IMR-90 (cell line): ENCODE measurements at regions not wholly inside any gene's neighbourhood (a gene's known extent, or its start where the extent isn't known, plus 50 kb on each side); places are given as distances from the start of the nearest gene placed in this dataset.

ENCODE experiments used
- ATAC-seq: fragments of 200-7000 bp; cut with Tn5 transposase; 2 replicates; pipeline ENCODE4 v1.9.1; 2020; ENCODE audit warnings: low read depth, mild to moderate bottlenecking, moderate library complexity
- BruUV-seq: library from RNA; stranded (reverse); fragments of 400-500 nt; replicated peaks from 2 replicates; lab custom pipeline; 2021; lab: Mats Ljungman, UMichigan
- CTCF ChIA-PET: fragments of 300-600 bp; formaldehyde crosslinking; extraction: SDS; loops from one replicate; lab custom pipeline; 2021; ENCODE audit warnings: antibody characterized with exemption; lab: Yijun Ruan, JAX
- POLR2A ChIA-PET: fragments of 300-600 bp; sonication (Branson Sonifier 250); formaldehyde crosslinking; loops from one replicate; lab custom pipeline; 2022; ENCODE audit warnings: antibody characterized with exemption; ENCODE audit not compliant: unreplicated experiment; lab: Charles Lee
- DNase-seq: peaks from one replicate; pipeline ENCODE4 v3.0.0; 2013
- H2AFZ ChIP-seq: replicated peaks from 2 replicates; pipeline ENCODE3; 2013; ENCODE audit warnings: low read length, mild to moderate bottlenecking; ENCODE audit not compliant: poor library complexity
- H2AK5ac ChIP-seq: 2 replicates; pipeline ENCODE4 v1.6.1; 2013; ENCODE audit warnings: low read depth, low read length, inconsistent platforms
- H2AK9ac ChIP-seq: replicated peaks from 2 replicates; pipeline ENCODE3; 2013; ENCODE audit warnings: mild to moderate bottlenecking, low read depth, low read length, moderate library complexity; ENCODE audit not compliant: poor library complexity
- H2BK120ac ChIP-seq: 2 replicates; pipeline ENCODE4 v1.6.1; 2013; ENCODE audit warnings: low read depth, low read length, inconsistent platforms
- H2BK15ac ChIP-seq: 3 replicates; pipeline ENCODE4 v1.6.1; 2013; ENCODE audit warnings: low read depth, low read length, inconsistent platforms
- H2BK20ac ChIP-seq: 2 replicates; pipeline ENCODE4 v1.6.1; 2013; ENCODE audit warnings: low read depth, mild to moderate bottlenecking, inconsistent platforms, low read length, moderate library complexity
- H2BK5ac ChIP-seq: 2 replicates; pipeline ENCODE4 v1.6.1; 2013; ENCODE audit warnings: mild to moderate bottlenecking, low read depth, low read length, inconsistent platforms; ENCODE audit not compliant: poor library complexity, severe bottlenecking
- H3K14ac ChIP-seq: replicated peaks from 2 replicates; pipeline ENCODE4 v1.6.1; 2013; ENCODE audit warnings: low read depth, low read length, inconsistent platforms
- H3K18ac ChIP-seq: 2 replicates; pipeline ENCODE4 v1.6.1; 2013; ENCODE audit warnings: low read depth, low read length, control low read depth
- H3K23ac ChIP-seq: 2 replicates; pipeline ENCODE4 v1.6.1; 2013; ENCODE audit warnings: low read depth, low read length, inconsistent platforms
- H3K27ac ChIP-seq: 2 replicates; pipeline ENCODE4 v1.5.1; 2013; ENCODE audit warnings: mild to moderate bottlenecking, control low read depth, low read length; ENCODE audit not compliant: insufficient read depth
- H3K27me3 ChIP-seq: 2 replicates; pipeline ENCODE4 v1.6.1; 2013; ENCODE audit warnings: low read length; ENCODE audit not compliant: control insufficient read depth, insufficient read depth
- H3K36me3 ChIP-seq: 2 replicates; pipeline ENCODE4 v1.6.1; 2013; ENCODE audit warnings: low read length, mixed read lengths; ENCODE audit not compliant: control insufficient read depth, insufficient read depth
- H3K4ac ChIP-seq: 2 replicates; pipeline ENCODE4 v1.6.1; 2013; ENCODE audit warnings: low read depth, low read length, inconsistent platforms
- H3K4me1 ChIP-seq: 2 replicates; pipeline ENCODE4 v1.6.1; 2013; ENCODE audit warnings: low read length, mixed read lengths; ENCODE audit not compliant: control insufficient read depth, insufficient read depth
- H3K4me2 ChIP-seq: 2 replicates; pipeline ENCODE4 v1.6.1; 2013; ENCODE audit warnings: low read depth, mild to moderate bottlenecking, control low read depth, low read length, moderate library complexity
- H3K4me3 ChIP-seq: 2 replicates; pipeline ENCODE4 v1.5.1; 2013; ENCODE audit warnings: low read depth, mild to moderate bottlenecking, control low read depth, low read length, moderate library complexity; ENCODE audit not compliant: insufficient read depth
- H3K56ac ChIP-seq: 2 replicates; pipeline ENCODE4 v1.6.1; 2013; ENCODE audit warnings: low read length, inconsistent platforms; ENCODE audit not compliant: insufficient read depth; ENCODE audit errors: extremely low read depth
- H3K79me1 ChIP-seq, 2 experiments: 2 replicates each; pipeline ENCODE4 v1.6.1; 2013; ENCODE audit warnings: low read length in 2 of 2, inconsistent platforms in 1 of 2, low read depth in 1 of 2
- H3K9ac ChIP-seq: 2 replicates; pipeline ENCODE4 v1.6.1; 2013; ENCODE audit warnings: low read depth, low read length, control low read depth
- H3K9me1 ChIP-seq: 2 replicates; pipeline ENCODE4 v1.6.1; 2013; ENCODE audit warnings: low read length, inconsistent platforms; ENCODE audit not compliant: insufficient read depth
- H3K9me3 ChIP-seq: 2 replicates; pipeline ENCODE4 v1.6.1; 2013; ENCODE audit warnings: low read length; ENCODE audit not compliant: control insufficient read depth, insufficient read depth
- H4K20me1 ChIP-seq: 2 replicates; pipeline ENCODE4 v1.6.1; 2013; ENCODE audit warnings: low read length, inconsistent platforms; ENCODE audit not compliant: insufficient read depth
- H4K5ac ChIP-seq: 2 replicates; pipeline ENCODE4 v1.6.1; 2013; ENCODE audit warnings: mild to moderate bottlenecking, low read depth, low read length, control low read depth
- H4K8ac ChIP-seq, 2 experiments: 2 replicates each; pipeline ENCODE4 v1.6.1; 2013; ENCODE audit warnings: low read depth in 2 of 2, low read length in 2 of 2, control low read depth in 1 of 2, inconsistent platforms in 1 of 2
- H4K91ac ChIP-seq: 2 replicates; pipeline ENCODE4 v1.6.1; 2013; ENCODE audit warnings: low read depth, low read length, inconsistent platforms; ENCODE audit not compliant: insufficient read depth
- CHD1 ChIP-seq: IDR thresholded peaks from 2 replicates; pipeline ENCODE4 v1.6.1; 2012; ENCODE audit warnings: low read depth, low read length, improper control_type of control experiment
- FOS ChIP-seq: fragments of 150-350 bp; IDR thresholded peaks from 2 replicates; pipeline ENCODE4 v1.6.1; 2016; ENCODE audit warnings: low read depth, low read length
- MAFK ChIP-seq: IDR thresholded peaks from 2 replicates; pipeline ENCODE4 v1.6.1; 2012; ENCODE audit warnings: low read depth, low read length, improper control_type of control experiment
- MAZ ChIP-seq: IDR thresholded peaks from 2 replicates; pipeline ENCODE4 v1.6.1; 2012; ENCODE audit warnings: low read depth, mild to moderate bottlenecking, low read length, improper control_type of control experiment, moderate library complexity, borderline replicate concordance
- MXI1 ChIP-seq: IDR thresholded peaks from 2 replicates; pipeline ENCODE4 v1.6.1; 2012; ENCODE audit warnings: low read depth, mild to moderate bottlenecking, low read length, moderate library complexity, borderline replicate concordance
- NFE2L2 ChIP-seq: fragments of 150-350 bp; IDR thresholded peaks from 2 replicates; pipeline ENCODE4 v1.6.1; 2016; ENCODE audit warnings: low read depth, mild to moderate bottlenecking, low read length
- POLR2A ChIP-seq: IDR thresholded peaks from 2 replicates; pipeline ENCODE4 v1.6.1; 2012; ENCODE audit warnings: mild to moderate bottlenecking, low read depth, low read length
- RAD21 ChIP-seq: IDR thresholded peaks from 2 replicates; pipeline ENCODE4 v1.6.1; 2012; ENCODE audit warnings: low read length, improper control_type of control experiment
- RCOR1 ChIP-seq: IDR thresholded peaks from 2 replicates; pipeline ENCODE4 v1.6.1; 2012; ENCODE audit warnings: mild to moderate bottlenecking, low read length, improper control_type of control experiment; ENCODE audit not compliant: insufficient replicate concordance
- RFX5 ChIP-seq: IDR thresholded peaks from 2 replicates; pipeline ENCODE4 v1.8.0; 2012; ENCODE audit warnings: low read depth, mild to moderate bottlenecking, low read length, moderate library complexity
- WGBS, 2 experiments: methylation state at CpG; one replicate each; pipeline versions ENCODE4 v1.1.5 to v1.1.7; 2013; ENCODE audit warnings: missing lambda C conversion rate in 2 of 2; ENCODE audit not compliant: insufficient read length in 1 of 2; ENCODE audit errors: extremely low coverage in 2 of 2; 5-methylcytosine and 5-hydroxymethylcytosine counted together
- dilution Hi-C: fragments of 300-500 bp; cut with HindIII; formaldehyde crosslinking; loops from one replicate; pipeline ENCODE4 v1.14.3; 2018; ENCODE audit warnings: low sequenced_read_pairs; ENCODE audit not compliant: unreplicated experiment
- in situ Hi-C: fragments of 300-500 bp; cut with MboI; formaldehyde crosslinking; loops from 3 replicates; pipeline ENCODE4 v1.14.3; 2019; ENCODE audit warnings: low sequenced_read_pairs, inconsistent platforms, mixed read lengths
- intact Hi-C: fragments of 100-400 bp; cut with micrococcal nuclease; formaldehyde crosslinking; loops from 2 replicates; pipeline ENCODE4 v1.10.0; 2022
- TF ChIP-seq, protein P1 (sequence below): fragments of 150-350 bp; IDR thresholded peaks from 2 replicates; pipeline ENCODE4 v1.6.1; 2016; ENCODE audit warnings: low read depth, mild to moderate bottlenecking, low read length, moderate library complexity, borderline replicate concordance
- TF ChIP-seq, protein P2 (sequence below): fragments of 150-350 bp; IDR thresholded peaks from 2 replicates; pipeline ENCODE4 v1.6.1; 2017; ENCODE audit warnings: mild to moderate bottlenecking, antibody characterized with exemption, low read length, low read depth

DNA sequence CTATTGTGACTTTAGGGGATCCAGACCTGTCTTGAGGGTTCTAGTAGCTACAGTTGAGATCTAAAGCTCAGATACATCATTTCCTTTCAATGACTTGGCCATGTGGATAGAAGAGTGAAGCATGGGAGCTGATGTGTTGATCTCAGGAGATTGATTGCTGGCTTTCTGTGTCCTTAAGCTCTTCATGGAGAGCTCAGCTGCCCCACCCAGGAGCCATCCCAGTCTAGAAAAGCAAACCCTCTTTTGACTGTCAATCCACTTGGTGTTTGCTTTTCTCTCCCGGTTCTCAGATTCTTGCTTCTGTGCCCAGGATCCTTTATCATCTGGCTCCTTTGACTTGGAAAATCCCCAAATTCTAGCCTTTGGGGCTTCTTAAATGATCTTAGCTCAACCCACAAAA lies 87.2 kb downstream of the ATP1A1 start:
- POLR2A ChIA-PET: no interaction called here

More for the DNA sequence above, 87.2 kb downstream of the ATP1A1 start:
- H3K18ac ChIP-seq: no peak overlapping the region
- no TSS peak for BruUV-seq
- 0% methylated on average over 1 of the region's 1 CpG; no CpG with 5 or more reads in 1 of the 2 experiments for WGBS, 2 experiments
- dilution Hi-C loops: no loop called here
- no peak overlapping the region for H3K56ac ChIP-seq
- H2BK15ac ChIP-seq: no peak overlapping the region
- no peak overlapping the region for H4K91ac ChIP-seq
- no peak overlapping the region for H3K4ac ChIP-seq
- H3K9me1 ChIP-seq: no peaks in the 10 kb centered on the region
- H3K27me3 ChIP-seq: peaks cover 17% of the 10 kb centered on the region
- no peak overlapping the region for H2AK5ac ChIP-seq
- no peak overlapping the region for H3K14ac ChIP-seq
- no peaks in the 10 kb centered on the region for H3K79me1 ChIP-seq
- no peak overlapping the region for H3K23ac ChIP-seq
- no peak overlapping the region for H2BK120ac ChIP-seq
- no peak overlapping the region for H3K4me3 ChIP-seq
- H3K27ac ChIP-seq: no peak overlapping the region
- no peak overlapping the region for H4K5ac ChIP-seq
- H2AK9ac ChIP-seq: no peak overlapping the region
- H3K4me2 ChIP-seq: no peak overlapping the region
- no peak for ATAC-seq
- TF ChIP-seq RCOR1 (no peak), MAFK (no peak), FOS (no peak), NFE2L2 (no peak), POLR2A (no peak), CHD1 (no peak), MAZ (no peak), RAD21 (no peak), RFX5 (no peak), MXI1 (no peak)
- TF ChIP-seq, protein P1, sequence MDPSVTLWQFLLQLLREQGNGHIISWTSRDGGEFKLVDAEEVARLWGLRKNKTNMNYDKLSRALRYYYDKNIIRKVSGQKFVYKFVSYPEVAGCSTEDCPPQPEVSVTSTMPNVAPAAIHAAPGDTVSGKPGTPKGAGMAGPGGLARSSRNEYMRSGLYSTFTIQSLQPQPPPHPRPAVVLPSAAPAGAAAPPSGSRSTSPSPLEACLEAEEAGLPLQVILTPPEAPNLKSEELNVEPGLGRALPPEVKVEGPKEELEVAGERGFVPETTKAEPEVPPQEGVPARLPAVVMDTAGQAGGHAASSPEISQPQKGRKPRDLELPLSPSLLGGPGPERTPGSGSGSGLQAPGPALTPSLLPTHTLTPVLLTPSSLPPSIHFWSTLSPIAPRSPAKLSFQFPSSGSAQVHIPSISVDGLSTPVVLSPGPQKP: no peak
- TF ChIP-seq, protein P2, sequence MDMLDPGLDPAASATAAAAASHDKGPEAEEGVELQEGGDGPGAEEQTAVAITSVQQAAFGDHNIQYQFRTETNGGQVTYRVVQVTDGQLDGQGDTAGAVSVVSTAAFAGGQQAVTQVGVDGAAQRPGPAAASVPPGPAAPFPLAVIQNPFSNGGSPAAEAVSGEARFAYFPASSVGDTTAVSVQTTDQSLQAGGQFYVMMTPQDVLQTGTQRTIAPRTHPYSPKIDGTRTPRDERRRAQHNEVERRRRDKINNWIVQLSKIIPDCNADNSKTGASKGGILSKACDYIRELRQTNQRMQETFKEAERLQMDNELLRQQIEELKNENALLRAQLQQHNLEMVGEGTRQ: no peak
- DNase-seq: no peak
- H3K9ac ChIP-seq: no peak overlapping the region
- in situ Hi-C loops: no loop called here
- CTCF ChIA-PET: interaction anchor here (0.6 kb wide), 1 partner anchor 140 kb away, joined by 3 read pairs; no protein-coding TSS in a partner anchor
- no peak overlapping the region for H2BK20ac ChIP-seq
- H3K36me3 ChIP-seq: no peaks in the 10 kb centered on the region
- no peak overlapping the region for H4K8ac ChIP-seq
- H4K20me1 ChIP-seq: no peaks in the 10 kb centered on the region
- intact Hi-C loops: no loop called here
- no peak overlapping the region for H2AFZ ChIP-seq
- no peaks in the 10 kb centered on the region for H3K9me3 ChIP-seq
- H3K4me1 ChIP-seq: no peaks in the 10 kb centered on the region
- H2BK5ac ChIP-seq: no peak overlapping the region
